RWPE1 (cell line): ENCODE measurements at regions not wholly inside any gene's neighbourhood (a gene's known extent, or its start where the extent isn't known, plus 50 kb on each side); places are given as distances from the start of the nearest gene placed in this dataset.

Experiments
- CTCF ChIA-PET: fragments of 350-600 bp; sonication (Branson Sonifier 250); formaldehyde crosslinking; extraction: SDS; loops from one replicate; lab custom pipeline; 2021; lab: Yijun Ruan, JAX
- POLR2A ChIA-PET: fragments of 400-600 bp; formaldehyde crosslinking; extraction: SDS; loops from one replicate; lab custom pipeline; 2020; ENCODE audit warnings: antibody characterized with exemption; ENCODE audit not compliant: low non-redundant PET; lab: Yijun Ruan, JAX
- DNase-seq: peaks from one replicate; pipeline ENCODE4 v3.0.0; 2012; ENCODE audit warnings: low spot score
- H3K27ac ChIP-seq: fragments of 450-650 bp; 2 replicates; pipeline ENCODE4 v1.5.1; 2017
- CTCF ChIP-seq: fragments of 450-650 bp; conservative IDR thresholded peaks from 2 replicates; pipeline ENCODE4 v1.5.1; 2017; ENCODE audit warnings: low read depth, mild to moderate bottlenecking

- POLR2A ChIA-PET: no interaction called here
Observed at GRCh38 chr16:66109677-66110076, 256.8 kb upstream of the CDH5 start.

GRCh38 chr16:66107661-66108060 is 258.8 kb upstream of the CDH5 start:
- H3K27ac ChIP-seq: no peak overlapping the region
- POLR2A ChIA-PET: no interaction called here
- peak; percentile 55 for DNase-seq
- TF ChIP-seq CTCF: no peak
- CTCF ChIA-PET: no interaction called here

More at GRCh38 chr16:66109677-66110076, 256.8 kb upstream of the CDH5 start:
- CTCF ChIA-PET: no interaction called here
- no peak for DNase-seq
- H3K27ac ChIP-seq: no peak overlapping the region
- TF ChIP-seq CTCF: no peak

- ChIA-PET CTCF (interaction anchor here (0.6 kb wide), 1 partner anchor 18 kb away, joined by 7 read pairs; no protein-coding TSS in a partner anchor), POLR2A (no interaction called here)
- H3K27ac ChIP-seq: no peak overlapping the region
- no peak for DNase-seq
- no peak for TF ChIP-seq CTCF
Observed at GRCh38 chr16:66103211-66103610, 263.3 kb upstream of the CDH5 start.

- no peak for TF ChIP-seq CTCF
- no peak overlapping the region for H3K27ac ChIP-seq
- no peak for DNase-seq
- ChIA-PET POLR2A (no interaction called here), CTCF (interaction anchor here (0.7 kb wide), 1 partner anchor 11 kb away, joined by 4 read pairs; no protein-coding TSS in a partner anchor)
Observed at GRCh38 chr16:66099306-66099705, 267.2 kb upstream of the CDH5 start.

GRCh38 chr16:66097751-66098150 is 268.7 kb upstream of the CDH5 start:
- ChIA-PET POLR2A (no interaction called here), CTCF (no interaction called here)
- no peak for TF ChIP-seq CTCF
- no peak overlapping the region for H3K27ac ChIP-seq
- DNase-seq: no peak

- TF ChIP-seq CTCF: no peak
- POLR2A ChIA-PET: no interaction called here
- H3K27ac ChIP-seq: no peak overlapping the region
- CTCF ChIA-PET: no interaction called here
- DNase-seq: no peak
Observed at GRCh38 chr16:66095676-66096075, 270.8 kb upstream of the CDH5 start.
